ENCODE measurements at regions not wholly inside any gene's neighbourhood (a gene's known extent, or its start where the extent isn't known, plus 50 kb on each side); places are given as distances from the start of the nearest gene placed in this dataset.

GRCh38 chr10:84993251-84994035 is 665.1 kb downstream of the CCSER2 start:
- TF ChIP-seq CTCF (IDR thresholded peaks at IDR 0.05) (no peak), POLR2A (IDR thresholded peaks at IDR 0.05) (no peak)
